ENCODE measurements at regions not wholly inside any gene's neighbourhood (a gene's known extent, or its start where the extent isn't known, plus 50 kb on each side); places are given as distances from the start of the nearest gene placed in this dataset.
"Not testable (repeated sequence)": the region's sequence is repeated elsewhere in the genome, so short reads cannot be mapped to it uniquely, and the experiment has no call there.

- H3K4me3 ChIP-seq (replicated peaks; ENCODE audit: low read depth, low read length), result no peak overlapping the region
- no peak for DNase-seq (ENCODE audit: extremely low read depth, insufficient read length)
- TF ChIP-seq CTCF (IDR thresholded peaks at IDR 0.05; ENCODE audit: insufficient read depth, low read length, poor library complexity, severe bottlenecking), result no peak
- H3K36me3 ChIP-seq (ENCODE audit: control insufficient read depth, insufficient read depth, low read length), result no peaks in the 10 kb centered on the region
- no peaks in the 10 kb centered on the region for H3K27me3 ChIP-seq (replicated peaks; ENCODE audit: control insufficient read depth, insufficient read depth, low read length)
Observed at GRCh38 chr2:114286438-114286837, 156.0 kb upstream of the DPP10 start.

- DNase-seq (ENCODE audit: extremely low read depth, insufficient read length), result no peak
- no peak overlapping the region for H3K4me3 ChIP-seq (replicated peaks; ENCODE audit: low read depth, low read length)
- TF ChIP-seq CTCF (IDR thresholded peaks at IDR 0.05; ENCODE audit: insufficient read depth, low read length, poor library complexity, severe bottlenecking), result no peak
- H3K27me3 ChIP-seq (replicated peaks; ENCODE audit: control insufficient read depth, insufficient read depth, low read length), result no peaks in the 10 kb centered on the region
- H3K36me3 ChIP-seq (ENCODE audit: control insufficient read depth, insufficient read depth, low read length), result no peaks in the 10 kb centered on the region
Observed at GRCh38 chr2:114293355-114293754, 149.1 kb upstream of the DPP10 start.

DNA sequence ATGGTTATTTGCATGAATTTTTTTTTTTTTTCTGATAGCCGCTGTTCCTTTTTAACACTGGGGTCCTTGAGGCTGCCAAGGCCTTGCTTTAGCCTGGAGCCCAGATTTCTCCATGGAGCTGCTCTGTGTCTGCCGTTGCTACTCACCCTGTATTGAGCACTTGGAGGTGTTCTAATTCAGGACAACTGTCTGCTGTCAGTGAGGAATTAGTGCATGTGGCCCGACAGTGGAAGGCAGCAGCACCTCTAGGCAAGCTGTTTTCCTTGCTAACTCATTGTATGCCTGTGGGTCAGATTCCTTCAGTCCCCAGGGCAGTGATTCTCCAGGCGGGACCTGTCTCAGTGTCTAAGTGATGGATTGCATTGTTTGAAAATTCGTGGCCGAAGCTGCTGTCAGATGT is 147.7 kb upstream of the DPP10 start:
- no peak overlapping the region for H3K4me3 ChIP-seq (replicated peaks; ENCODE audit: low read depth, low read length)
- H3K36me3 ChIP-seq (ENCODE audit: control insufficient read depth, insufficient read depth, low read length), result no peaks in the 10 kb centered on the region
- H3K27me3 ChIP-seq (replicated peaks; ENCODE audit: control insufficient read depth, insufficient read depth, low read length), result no peaks in the 10 kb centered on the region
- TF ChIP-seq CTCF (IDR thresholded peaks at IDR 0.05; ENCODE audit: insufficient read depth, low read length, poor library complexity, severe bottlenecking), result no peak
- DNase-seq (ENCODE audit: extremely low read depth, insufficient read length), result no peak

DNA sequence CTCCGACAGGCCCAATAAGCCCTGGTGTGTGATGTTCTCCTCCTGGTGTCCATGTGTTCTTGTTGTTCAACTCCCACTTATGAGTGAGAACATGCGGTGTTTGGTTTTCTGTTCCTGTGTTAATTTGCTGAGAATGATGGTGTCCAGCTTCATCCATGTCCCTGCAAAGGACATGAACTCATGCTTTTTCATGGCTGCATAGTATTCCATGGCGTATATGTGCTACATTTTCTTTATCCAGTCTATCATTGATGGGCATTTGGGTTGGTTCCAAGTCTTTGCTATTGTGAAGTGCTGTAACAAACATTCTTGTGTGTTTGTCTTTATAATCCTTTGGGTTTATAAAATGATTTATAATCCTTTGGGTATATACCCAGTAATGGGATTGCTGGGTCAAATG is 142.1 kb upstream of the DPP10 start:
- H3K4me3 ChIP-seq (replicated peaks; ENCODE audit: low read depth, low read length); DNase-seq (ENCODE audit: extremely low read depth, insufficient read length); H3K36me3 ChIP-seq (ENCODE audit: control insufficient read depth, insufficient read depth, low read length); H3K27me3 ChIP-seq (replicated peaks; ENCODE audit: control insufficient read depth, insufficient read depth, low read length): not testable (repeated sequence)

DNA sequence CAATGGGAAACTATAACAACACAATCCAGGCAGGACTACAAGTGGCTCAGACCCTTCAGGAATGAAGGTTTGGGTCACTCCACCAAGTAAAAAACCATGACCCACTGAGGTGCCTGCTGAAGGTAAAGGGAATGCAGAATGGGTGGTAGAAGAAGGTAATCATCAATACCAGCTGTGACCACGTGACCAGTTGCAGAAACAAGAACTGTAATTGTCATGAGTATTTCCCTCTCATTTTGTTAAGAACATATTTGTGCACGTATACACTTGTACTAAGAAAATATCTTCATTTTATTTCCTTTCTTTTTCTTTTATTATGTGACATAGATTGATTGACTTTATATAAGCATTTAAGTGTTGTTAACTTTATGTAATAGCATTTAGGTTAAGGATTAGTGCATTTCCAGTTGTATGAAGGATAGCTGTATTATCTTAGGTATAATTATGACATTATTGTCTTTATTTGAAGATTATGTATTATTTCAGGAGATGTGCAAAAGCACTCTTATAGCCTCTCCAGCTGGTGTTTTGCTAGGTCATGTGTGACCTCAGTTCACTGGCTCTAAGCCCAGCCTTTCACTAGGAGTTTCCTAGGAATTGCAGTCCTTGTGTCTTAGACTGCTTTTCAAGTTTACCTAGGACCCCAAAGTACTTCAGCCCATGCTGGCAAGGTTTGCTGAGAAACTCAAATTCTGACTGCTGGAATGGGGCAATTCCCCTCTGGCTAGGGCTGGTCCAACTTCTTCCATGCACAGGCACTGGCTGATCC is 125.7 kb upstream of the DPP10 start:
- TF ChIP-seq CTCF (IDR thresholded peaks at IDR 0.05; ENCODE audit: insufficient read depth, low read length, poor library complexity, severe bottlenecking), result no peak
- Histone ChIP-seq H3K36me3 (ENCODE audit: control insufficient read depth, insufficient read depth, low read length) (no peaks in the 10 kb centered on the region), H3K4me3 (replicated peaks; ENCODE audit: low read depth, low read length) (no peak overlapping the region), H3K27me3 (replicated peaks; ENCODE audit: control insufficient read depth, insufficient read depth, low read length) (no peaks in the 10 kb centered on the region)
- DNase-seq (ENCODE audit: extremely low read depth, insufficient read length), result no peak

GRCh38 chr2:114330594-114330993 is 111.8 kb upstream of the DPP10 start:
- TF ChIP-seq CTCF (IDR thresholded peaks at IDR 0.05; ENCODE audit: insufficient read depth, low read length, poor library complexity, severe bottlenecking), result no peak
- no peak for DNase-seq (ENCODE audit: extremely low read depth, insufficient read length)
- H3K36me3 ChIP-seq (ENCODE audit: control insufficient read depth, insufficient read depth, low read length), result no peaks in the 10 kb centered on the region
- H3K27me3 ChIP-seq (replicated peaks; ENCODE audit: control insufficient read depth, insufficient read depth, low read length), result no peaks in the 10 kb centered on the region
- no peak overlapping the region for H3K4me3 ChIP-seq (replicated peaks; ENCODE audit: low read depth, low read length)

All from GM06990 (cell line).